ENCODE measurements at regions not wholly inside any gene's neighbourhood (a gene's known extent, or its start where the extent isn't known, plus 50 kb on each side); places are given as distances from the start of the nearest gene placed in this dataset.

DNA sequence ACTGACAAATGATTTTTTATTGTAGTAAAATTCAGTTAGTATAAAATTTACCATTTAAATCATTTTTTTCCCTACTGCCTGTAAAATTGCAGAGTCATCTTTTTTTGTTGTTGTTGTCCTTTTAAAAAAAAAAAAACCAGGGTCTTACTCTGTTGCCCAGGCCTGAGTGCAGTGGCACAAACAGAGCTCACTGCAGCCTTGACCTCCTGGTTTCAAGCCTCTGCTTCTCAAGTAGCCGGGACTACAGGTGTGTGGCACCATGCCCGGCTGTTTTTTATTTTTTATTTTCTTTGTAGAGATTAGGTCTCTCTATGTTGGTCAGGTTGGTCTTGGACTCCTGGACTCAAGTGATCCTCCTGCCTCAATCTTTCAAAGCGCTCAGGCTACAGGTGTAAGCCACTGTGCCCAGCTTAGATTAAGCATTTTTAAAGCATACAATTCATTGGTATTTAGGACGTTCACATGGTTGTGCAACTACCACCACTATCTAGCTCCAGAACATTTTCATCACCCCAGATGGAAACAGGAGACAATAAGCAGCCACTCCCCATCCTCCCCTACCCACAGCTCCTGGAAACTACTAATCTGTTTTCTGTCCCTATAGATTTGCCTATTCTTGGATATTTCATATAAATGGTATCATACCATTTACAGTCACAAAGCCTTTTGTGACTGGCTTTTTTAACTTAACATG lies 59.7 kb upstream of the PGRMC2 start:
- no peak for DNase-seq

DNA sequence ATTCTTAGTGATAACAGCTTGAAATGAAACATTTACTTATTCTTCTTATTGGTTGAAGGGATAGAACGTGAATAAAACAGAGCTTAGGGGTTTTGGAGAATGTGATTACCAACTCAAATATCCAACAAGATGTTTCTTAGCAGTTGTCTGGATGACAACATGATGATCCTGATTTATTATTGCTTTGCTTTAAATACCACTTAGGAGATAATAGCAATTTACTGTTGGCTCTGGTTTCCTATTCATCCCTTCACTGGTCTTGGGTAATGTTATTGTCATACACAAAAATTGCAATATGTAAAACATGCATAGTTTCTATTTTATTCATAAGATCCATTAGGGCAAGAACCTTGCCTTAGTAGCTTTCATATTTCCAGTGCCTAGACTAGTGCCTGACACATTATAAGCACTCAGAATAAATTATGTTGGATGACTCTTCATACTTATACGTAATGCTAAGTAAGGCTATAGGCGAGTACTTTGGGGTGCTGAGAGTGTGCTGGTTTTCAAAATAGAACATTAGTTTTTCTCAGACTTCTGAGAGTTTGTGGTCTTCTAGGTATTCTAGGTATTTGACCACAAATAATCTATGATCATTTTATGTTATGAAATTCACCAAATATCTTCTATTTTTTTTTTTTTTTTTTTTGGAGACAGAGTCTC lies 58.6 kb upstream of the PGRMC2 start:
- DNase-seq: no peak

DNA sequence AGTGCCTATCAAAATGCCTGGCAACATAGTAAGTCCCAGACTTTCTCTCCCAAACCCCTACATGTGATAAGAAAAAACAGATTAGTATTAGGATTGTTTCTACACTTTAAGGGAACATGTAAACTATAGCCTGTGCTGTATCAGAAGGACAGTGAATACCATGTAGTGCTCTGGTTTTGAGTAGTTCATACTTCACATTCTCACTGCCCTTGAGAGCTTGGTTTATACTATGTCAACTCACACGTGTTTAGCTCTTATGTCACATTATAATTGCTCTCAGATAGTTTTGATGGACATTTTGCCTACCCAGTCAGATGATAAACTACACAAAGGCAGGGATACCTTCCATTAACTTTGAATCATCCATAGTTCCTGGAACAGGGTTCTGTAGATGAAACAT lies 58.0 kb upstream of the PGRMC2 start:
- DNase-seq: no peak

DNA sequence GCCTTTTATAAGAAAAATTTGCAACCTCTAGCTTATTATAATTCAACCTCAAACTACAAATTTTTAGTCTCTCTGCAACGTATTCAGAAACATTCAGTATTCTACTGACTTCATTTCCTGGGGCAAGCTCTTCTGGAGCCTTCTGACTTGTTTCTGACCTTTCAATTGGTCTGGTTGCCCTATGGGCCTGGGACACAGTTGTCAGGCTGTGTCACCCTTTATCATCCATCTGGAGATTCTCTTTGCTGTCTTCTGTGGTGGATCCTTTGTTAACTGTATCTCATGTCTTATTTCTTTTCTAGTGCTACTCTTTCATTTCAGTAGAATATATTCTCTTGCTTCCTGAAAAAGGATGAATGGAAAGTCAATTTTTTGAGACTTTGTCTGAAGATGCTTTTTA lies 55.1 kb upstream of the PGRMC2 start:
- DNase-seq: no peak

DNA sequence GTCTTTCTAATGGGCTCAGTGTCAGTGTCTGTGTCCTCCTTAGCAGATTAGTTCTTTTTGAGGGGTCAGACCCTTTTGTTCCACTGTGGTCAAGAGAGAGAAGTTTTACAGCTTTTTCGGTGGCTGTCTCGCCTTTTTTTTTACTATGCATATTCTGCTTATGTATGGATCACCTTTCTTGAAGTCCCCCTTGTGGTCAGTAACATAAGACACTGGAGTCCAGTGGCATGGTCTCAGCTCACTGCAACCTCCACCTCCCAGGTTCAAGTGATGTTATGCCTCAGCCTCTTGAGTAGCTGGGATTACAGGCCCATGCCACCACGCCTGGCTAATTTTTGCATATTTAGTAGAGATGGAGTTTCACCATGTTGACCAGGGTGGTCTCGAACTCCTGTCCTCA lies 54.0 kb upstream of the PGRMC2 start:
- no peak for DNase-seq

DNA sequence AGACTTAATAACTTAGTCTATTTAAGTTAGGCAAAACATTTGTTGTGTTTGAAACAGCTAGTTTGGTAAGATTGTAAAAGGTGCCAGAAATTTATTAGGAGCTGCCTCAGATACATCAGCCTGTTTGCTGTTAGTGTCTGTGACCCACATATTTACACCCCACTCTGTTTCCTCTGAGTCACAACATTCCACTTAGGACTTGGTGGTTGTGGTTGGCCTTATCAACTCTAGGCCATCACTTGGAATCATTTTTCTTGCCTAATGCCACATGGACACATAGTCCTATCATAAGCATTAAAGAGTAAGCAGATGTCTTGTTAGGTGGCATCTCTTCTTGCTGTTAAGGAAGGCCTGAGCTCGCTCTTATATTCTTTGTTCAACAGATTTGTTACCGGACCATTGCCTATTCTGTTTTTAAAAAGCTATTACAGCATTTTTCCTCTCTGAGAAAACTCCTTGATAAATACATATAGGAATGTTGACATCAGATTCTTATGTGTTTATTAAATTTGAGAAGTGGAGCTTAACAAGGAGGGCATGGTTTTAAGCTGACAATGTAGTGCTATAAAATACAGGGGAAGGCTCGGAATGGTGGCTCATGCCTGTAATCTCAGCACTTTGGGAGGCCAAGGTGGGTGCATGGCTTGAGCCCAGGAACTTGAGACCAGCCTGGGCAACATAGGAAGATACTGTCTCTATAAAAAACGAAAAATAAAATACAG lies 51.2 kb upstream of the PGRMC2 start:
- DNase-seq: no peak

DNA sequence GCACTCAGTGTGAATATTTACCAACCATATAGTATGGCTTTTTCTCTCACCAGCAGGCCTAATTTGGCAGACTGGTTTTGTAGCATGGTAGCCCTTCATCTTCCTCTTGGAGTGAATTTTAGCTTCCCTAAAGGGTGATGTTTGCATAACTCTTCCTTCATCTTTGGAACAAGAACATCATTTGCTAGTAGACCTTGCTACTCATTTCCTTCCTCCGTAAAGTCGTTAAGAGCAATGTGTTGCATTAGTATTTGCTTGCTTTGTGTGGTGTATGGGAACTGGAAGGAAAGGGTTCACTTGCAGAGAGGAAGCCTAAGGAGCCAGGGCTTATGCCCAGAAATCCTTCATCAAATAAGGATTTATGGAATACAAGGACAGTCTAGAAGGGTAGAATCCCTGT lies 50.2 kb upstream of the PGRMC2 start:
- DNase-seq: no peak
